ENCODE measurements at regions not wholly inside any gene's neighbourhood (a gene's known extent, or its start where the extent isn't known, plus 50 kb on each side); places are given as distances from the start of the nearest gene placed in this dataset.

DNA sequence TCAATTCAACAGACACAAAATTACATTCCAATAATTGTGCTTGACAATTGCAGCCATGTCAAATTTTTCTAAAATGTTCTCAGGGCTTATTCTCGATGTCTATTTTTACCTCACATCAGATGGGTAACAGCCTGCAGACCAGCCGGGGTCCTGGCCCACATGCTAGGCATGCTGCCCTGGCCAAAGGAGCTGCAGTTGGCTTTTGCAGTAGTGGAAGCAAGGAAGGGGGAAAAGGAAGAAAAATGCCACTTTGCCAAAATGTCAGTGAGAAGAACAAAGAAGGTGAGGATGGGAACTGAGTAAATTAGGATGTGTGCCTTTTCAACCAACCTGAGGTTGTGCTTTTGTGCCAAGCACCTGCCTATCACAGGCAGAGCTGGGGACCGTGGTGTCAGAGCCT lies 161.0 kb downstream of the FOXB1 start:
- no peaks in the 10 kb centered on the region for H4K20me1 ChIP-seq (replicated peaks; ENCODE audit: insufficient read depth)
- H2AFZ ChIP-seq, result no peak overlapping the region
- no peaks in the 10 kb centered on the region for H3K79me2 ChIP-seq (replicated peaks; ENCODE audit: insufficient read depth)
- no peaks in the 10 kb centered on the region for H3K27me3 ChIP-seq (ENCODE audit: insufficient read depth)
- no peak overlapping the region for H3K4me3 ChIP-seq
- no peak overlapping the region for H3K4me3 Mint-ChIP-seq
- no peaks in the 10 kb centered on the region for H3K36me3 ChIP-seq (ENCODE audit: insufficient read depth)
- no peak for DNase-seq (ENCODE audit: low spot score)
- peaks cover 13% of the 10 kb centered on the region; the same call in 2 of the 3 replicates for H3K4me1 Mint-ChIP-seq
- no peak overlapping the region for H3K27ac Mint-ChIP-seq
- H3K4me2 ChIP-seq, result no peak overlapping the region
- H3K9me3 Mint-ChIP-seq, result no peaks in the 10 kb centered on the region
- no peaks in the 10 kb centered on the region for H3F3A ChIP-seq (replicated peaks; ENCODE audit: low read depth)
- H3K27ac ChIP-seq (ENCODE audit: low read depth), result no peak overlapping the region
- H3K4me1 ChIP-seq (ENCODE audit: insufficient read depth), result peaks cover 9% of the 10 kb centered on the region; the same call in 1 of the 2 replicates
- H3K9me2 ChIP-seq (ENCODE audit: insufficient read depth), result 0 out of 2 replicates have a peak, but pooled peaks cover 6% of the 10 kb centered on the region
- H3K27me3 Mint-ChIP-seq (ENCODE audit: insufficient read depth, low read depth, poor library complexity), result no peaks in the 10 kb centered on the region
- H3K36me3 Mint-ChIP-seq (ENCODE audit: low read depth), result no peaks in the 10 kb centered on the region
- TF ChIP-seq, protein P1, sequence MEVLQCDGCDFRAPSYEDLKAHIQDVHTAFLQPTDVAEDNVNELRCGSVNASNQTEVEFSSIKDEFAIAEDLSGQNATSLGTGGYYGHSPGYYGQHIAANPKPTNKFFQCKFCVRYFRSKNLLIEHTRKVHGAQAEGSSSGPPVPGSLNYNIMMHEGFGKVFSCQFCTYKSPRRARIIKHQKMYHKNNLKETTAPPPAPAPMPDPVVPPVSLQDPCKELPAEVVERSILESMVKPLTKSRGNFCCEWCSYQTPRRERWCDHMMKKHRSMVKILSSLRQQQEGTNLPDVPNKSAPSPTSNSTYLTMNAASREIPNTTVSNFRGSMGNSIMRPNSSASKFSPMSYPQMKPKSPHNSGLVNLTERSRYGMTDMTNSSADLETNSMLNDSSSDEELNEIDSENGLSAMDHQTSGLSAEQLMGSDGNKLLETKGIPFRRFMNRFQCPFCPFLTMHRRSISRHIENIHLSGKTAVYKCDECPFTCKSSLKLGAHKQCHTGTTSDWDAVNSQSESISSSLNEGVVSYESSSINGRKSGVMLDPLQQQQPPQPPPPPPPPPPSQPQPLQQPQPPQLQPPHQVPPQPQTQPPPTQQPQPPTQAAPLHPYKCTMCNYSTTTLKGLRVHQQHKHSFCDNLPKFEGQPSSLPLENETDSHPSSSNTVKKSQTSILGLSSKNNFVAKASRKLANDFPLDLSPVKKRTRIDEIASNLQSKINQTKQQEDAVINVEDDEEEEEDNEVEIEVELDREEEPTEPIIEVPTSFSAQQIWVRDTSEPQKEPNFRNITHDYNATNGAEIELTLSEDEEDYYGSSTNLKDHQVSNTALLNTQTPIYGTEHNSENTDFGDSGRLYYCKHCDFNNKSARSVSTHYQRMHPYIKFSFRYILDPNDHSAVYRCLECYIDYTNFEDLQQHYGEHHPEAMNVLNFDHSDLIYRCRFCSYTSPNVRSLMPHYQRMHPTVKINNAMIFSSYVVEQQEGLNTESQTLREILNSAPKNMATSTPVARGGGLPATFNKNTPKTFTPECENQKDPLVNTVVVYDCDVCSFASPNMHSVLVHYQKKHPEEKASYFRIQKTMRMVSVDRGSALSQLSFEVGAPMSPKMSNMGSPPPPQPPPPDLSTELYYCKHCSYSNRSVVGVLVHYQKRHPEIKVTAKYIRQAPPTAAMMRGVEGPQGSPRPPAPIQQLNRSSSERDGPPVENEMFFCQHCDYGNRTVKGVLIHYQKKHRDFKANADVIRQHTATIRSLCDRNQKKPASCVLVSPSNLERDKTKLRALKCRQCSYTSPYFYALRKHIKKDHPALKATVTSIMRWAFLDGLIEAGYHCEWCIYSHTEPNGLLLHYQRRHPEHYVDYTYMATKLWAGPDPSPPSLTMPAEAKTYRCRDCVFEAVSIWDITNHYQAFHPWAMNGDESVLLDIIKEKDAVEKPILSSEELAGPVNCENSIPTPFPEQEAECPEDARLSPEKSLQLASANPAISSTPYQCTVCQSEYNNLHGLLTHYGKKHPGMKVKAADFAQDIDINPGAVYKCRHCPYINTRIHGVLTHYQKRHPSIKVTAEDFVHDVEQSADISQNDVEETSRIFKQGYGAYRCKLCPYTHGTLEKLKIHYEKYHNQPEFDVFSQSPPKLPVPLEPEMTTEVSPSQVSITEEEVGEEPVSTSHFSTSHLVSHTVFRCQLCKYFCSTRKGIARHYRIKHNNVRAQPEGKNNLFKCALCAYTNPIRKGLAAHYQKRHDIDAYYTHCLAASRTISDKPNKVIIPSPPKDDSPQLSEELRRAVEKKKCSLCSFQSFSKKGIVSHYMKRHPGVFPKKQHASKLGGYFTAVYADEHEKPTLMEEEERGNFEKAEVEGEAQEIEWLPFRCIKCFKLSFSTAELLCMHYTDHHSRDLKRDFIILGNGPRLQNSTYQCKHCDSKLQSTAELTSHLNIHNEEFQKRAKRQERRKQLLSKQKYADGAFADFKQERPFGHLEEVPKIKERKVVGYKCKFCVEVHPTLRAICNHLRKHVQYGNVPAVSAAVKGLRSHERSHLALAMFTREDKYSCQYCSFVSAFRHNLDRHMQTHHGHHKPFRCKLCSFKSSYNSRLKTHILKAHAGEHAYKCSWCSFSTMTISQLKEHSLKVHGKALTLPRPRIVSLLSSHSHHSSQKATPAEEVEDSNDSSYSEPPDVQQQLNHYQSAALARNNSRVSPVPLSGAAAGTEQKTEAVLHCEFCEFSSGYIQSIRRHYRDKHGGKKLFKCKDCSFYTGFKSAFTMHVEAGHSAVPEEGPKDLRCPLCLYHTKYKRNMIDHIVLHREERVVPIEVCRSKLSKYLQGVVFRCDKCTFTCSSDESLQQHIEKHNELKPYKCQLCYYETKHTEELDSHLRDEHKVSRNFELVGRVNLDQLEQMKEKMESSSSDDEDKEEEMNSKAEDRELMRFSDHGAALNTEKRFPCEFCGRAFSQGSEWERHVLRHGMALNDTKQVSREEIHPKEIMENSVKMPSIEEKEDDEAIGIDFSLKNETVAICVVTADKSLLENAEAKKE (CRISPR knock-in tag; IDR thresholded peaks at IDR 0.05), result no peak
- TF ChIP-seq STAT1 (IDR thresholded peaks at IDR 0.05; ENCODE audit: unreplicated experiment), result no peak
- no peak for ATAC-seq

DNA sequence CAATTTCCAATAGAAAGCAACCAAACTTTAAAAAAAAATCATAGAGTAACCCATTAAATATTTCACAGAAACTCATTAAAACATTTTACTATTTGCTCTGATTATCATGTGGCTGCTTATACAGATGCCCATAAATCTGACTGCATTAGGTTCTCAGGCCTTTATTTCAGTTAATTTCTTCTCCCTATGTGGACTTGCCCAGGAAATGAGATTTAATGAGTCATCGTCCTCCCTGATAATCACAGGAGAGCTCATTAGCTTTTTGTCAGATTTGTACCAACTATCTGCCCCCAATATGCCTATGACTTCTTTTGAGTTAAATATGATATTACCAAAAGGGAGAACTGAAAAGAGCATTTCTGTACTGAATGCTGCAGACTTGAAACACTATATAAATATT lies 168.0 kb downstream of the FOXB1 start:
- DNase-seq (ENCODE audit: low spot score) (no peak), ATAC-seq (no peak)
- H3K4me1 Mint-ChIP-seq, result peaks cover 3% of the 10 kb centered on the region; the same call in 2 of the 3 replicates
- H3K27ac Mint-ChIP-seq, result no peak overlapping the region
- Histone ChIP-seq H3K4me3 (no peak overlapping the region), H3K79me2 (replicated peaks; ENCODE audit: insufficient read depth) (no peaks in the 10 kb centered on the region), H4K20me1 (replicated peaks; ENCODE audit: insufficient read depth) (no peaks in the 10 kb centered on the region), H3F3A (replicated peaks; ENCODE audit: low read depth) (no peaks in the 10 kb centered on the region), H2AFZ (no peak overlapping the region), H3K36me3 (ENCODE audit: insufficient read depth) (no peaks in the 10 kb centered on the region), H3K9me2 (ENCODE audit: insufficient read depth) (0 out of 2 replicates have a peak, but pooled peaks cover 9% of the 10 kb centered on the region), H3K4me2 (no peak overlapping the region), H3K4me1 (ENCODE audit: insufficient read depth) (no peaks in the 10 kb centered on the region; the same call in 1 of the 2 replicates), H3K27me3 (ENCODE audit: insufficient read depth) (no peaks in the 10 kb centered on the region), H3K27ac (ENCODE audit: low read depth) (no peak overlapping the region)
- no peaks in the 10 kb centered on the region for H3K9me3 Mint-ChIP-seq
- no peak overlapping the region for H3K4me3 Mint-ChIP-seq
- no peaks in the 10 kb centered on the region for H3K36me3 Mint-ChIP-seq (ENCODE audit: low read depth)
- H3K27me3 Mint-ChIP-seq (ENCODE audit: insufficient read depth, low read depth, poor library complexity), result no peaks in the 10 kb centered on the region
- TF ChIP-seq EZH2 (IDR thresholded peaks at IDR 0.05; ENCODE audit: low read depth, unreplicated experiment) (no peak), POLR2AphosphoS5 (IDR thresholded peaks at IDR 0.05; ENCODE audit: low read depth) (no peak)
- TF ChIP-seq, protein P2, sequence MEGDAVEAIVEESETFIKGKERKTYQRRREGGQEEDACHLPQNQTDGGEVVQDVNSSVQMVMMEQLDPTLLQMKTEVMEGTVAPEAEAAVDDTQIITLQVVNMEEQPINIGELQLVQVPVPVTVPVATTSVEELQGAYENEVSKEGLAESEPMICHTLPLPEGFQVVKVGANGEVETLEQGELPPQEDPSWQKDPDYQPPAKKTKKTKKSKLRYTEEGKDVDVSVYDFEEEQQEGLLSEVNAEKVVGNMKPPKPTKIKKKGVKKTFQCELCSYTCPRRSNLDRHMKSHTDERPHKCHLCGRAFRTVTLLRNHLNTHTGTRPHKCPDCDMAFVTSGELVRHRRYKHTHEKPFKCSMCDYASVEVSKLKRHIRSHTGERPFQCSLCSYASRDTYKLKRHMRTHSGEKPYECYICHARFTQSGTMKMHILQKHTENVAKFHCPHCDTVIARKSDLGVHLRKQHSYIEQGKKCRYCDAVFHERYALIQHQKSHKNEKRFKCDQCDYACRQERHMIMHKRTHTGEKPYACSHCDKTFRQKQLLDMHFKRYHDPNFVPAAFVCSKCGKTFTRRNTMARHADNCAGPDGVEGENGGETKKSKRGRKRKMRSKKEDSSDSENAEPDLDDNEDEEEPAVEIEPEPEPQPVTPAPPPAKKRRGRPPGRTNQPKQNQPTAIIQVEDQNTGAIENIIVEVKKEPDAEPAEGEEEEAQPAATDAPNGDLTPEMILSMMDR (conservative IDR thresholded peaks at IDR 0.05; ENCODE audit: low read depth in 2 of 2), result no peak
